ENCODE measurements at regions not wholly inside any gene's neighbourhood (a gene's known extent, or its start where the extent isn't known, plus 50 kb on each side); places are given as distances from the start of the nearest gene placed in this dataset.
A peak's percentile ranks its signal among the peaks of the same experiment; 100 is the strongest.

DNA sequence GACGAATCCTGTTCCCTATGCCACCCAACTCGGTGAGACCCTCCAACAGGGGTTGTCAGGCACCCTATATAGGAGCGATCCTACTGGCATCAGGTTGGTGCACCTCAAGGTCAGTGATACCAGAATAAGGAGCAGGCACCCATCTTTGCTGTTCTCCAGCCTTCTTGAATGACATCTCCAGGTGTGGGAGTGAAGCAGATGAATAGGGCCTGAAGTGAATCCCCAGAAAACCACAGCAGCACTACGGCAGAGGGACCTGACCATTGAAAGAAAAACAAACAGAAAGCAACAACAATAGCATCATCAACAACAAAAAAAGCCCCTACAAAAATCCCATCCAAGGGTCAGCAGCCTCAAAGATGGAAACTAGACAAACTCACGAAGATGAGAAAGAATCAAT is 445.2 kb upstream of the ATP2B1 start:
- H3K4me3 Mint-ChIP-seq: no peak overlapping the region
- H3K27ac Mint-ChIP-seq: no peak overlapping the region

GRCh38 chr12:90152897-90153624 is 444.4 kb upstream of the ATP2B1 start:
- Mint-ChIP-seq H3K4me1 (ENCODE audit: unreplicated experiment) (no peaks in the 10 kb centered on the region), H3K27ac (no peak overlapping the region), H3K9me3 (peaks cover 5% of the 10 kb centered on the region), H3K4me3 (no peak overlapping the region), H3K36me3 (no peaks in the 10 kb centered on the region), H3K27me3 (no peaks in the 10 kb centered on the region)
- no peak for DNase-seq (ENCODE audit: extremely low spot score, unreplicated experiment)
- TF ChIP-seq CTCF (conservative IDR thresholded peaks at IDR 0.05): no peak

More for the DNA sequence above, 445.2 kb upstream of the ATP2B1 start:
- TF ChIP-seq CTCF (conservative IDR thresholded peaks at IDR 0.05): no peak
- H3K27me3 Mint-ChIP-seq: no peaks in the 10 kb centered on the region
- DNase-seq (ENCODE audit: extremely low spot score, unreplicated experiment): no peak
- no peaks in the 10 kb centered on the region for H3K36me3 Mint-ChIP-seq
- peaks cover 5% of the 10 kb centered on the region for H3K9me3 Mint-ChIP-seq
- no peaks in the 10 kb centered on the region for H3K4me1 Mint-ChIP-seq (ENCODE audit: unreplicated experiment)

DNA sequence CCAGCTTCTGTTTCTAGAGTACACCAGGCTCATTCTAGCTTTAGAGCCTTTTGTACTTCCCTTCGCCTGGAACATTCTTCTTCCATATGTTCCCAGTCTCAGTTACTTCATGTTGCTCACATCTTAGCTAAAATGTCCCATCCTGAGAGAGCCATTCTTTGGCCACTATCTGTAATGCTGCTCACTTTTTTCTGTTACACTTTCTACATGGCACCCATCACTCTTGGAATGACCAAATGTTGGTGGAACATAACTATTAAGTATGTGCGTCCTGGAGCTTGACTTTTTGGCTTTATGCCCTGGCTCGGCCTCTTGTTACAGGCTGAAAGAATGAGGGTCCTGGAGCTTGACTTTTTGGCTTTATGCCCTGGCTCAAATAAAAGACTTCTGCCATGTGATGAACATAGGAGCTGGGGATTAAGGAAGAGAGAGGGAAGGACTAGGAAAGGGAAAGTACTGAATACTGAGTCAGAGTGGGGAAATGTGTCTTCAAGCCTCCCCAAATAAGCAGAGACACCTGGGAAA is 442.9 kb upstream of the ATP2B1 start:
- DNase-seq (ENCODE audit: extremely low spot score, unreplicated experiment): no peak
- Mint-ChIP-seq H3K4me3 (no peak overlapping the region), H3K27me3 (no peaks in the 10 kb centered on the region), H3K9me3 (peaks cover 10% of the 10 kb centered on the region), H3K36me3 (no peaks in the 10 kb centered on the region), H3K4me1 (ENCODE audit: unreplicated experiment) (no peaks in the 10 kb centered on the region), H3K27ac (no peak overlapping the region)
- TF ChIP-seq CTCF (conservative IDR thresholded peaks at IDR 0.05): no peak

- Mint-ChIP-seq H3K27me3 (no peaks in the 10 kb centered on the region), H3K4me1 (ENCODE audit: unreplicated experiment) (no peaks in the 10 kb centered on the region), H3K36me3 (no peaks in the 10 kb centered on the region), H3K9me3 (peaks cover 9% of the 10 kb centered on the region), H3K27ac (no peak overlapping the region), H3K4me3 (no peak overlapping the region)
- DNase-seq (ENCODE audit: extremely low spot score, unreplicated experiment): no peak
- no peak for TF ChIP-seq CTCF (conservative IDR thresholded peaks at IDR 0.05)
Observed at GRCh38 chr12:90149453-90149852, 440.8 kb upstream of the ATP2B1 start.

DNA sequence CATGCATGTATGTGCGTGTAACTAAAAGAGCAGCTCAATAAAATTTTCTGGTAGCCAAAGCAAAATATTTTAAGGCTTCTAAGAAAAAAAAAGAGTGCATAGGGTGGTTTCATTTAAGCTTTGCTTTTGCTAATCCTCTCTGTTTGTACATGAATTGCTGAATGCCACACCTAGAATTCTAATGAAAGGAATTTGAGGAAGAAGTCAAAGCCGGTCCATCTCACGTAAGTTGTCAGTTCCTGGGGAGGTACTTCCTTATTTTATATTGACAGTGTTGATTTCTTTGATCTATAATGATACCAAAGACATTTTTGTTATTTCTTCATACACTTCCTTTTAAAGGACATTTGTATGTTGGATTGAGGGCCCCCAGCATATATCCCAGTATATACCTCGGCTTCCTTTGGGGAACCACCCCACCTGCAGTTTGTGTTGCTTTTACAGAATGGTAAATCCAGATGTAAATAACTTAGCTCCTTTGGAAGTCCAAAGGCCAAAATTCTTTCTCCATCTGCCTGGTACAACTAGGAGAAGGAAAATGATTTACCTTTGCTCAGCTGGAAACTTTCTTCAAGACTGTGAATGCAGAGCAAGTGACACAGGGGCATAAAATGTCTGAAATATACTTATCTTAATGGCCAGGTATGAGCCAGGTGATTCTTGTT is 420.9 kb upstream of the ATP2B1 start:
- Mint-ChIP-seq H3K36me3 (no peaks in the 10 kb centered on the region), H3K27me3 (no peaks in the 10 kb centered on the region), H3K27ac (peak overlapping the region; percentile 54), H3K9me3 (no peaks in the 10 kb centered on the region), H3K4me3 (peak overlapping the region; percentile 32), H3K4me1 (ENCODE audit: unreplicated experiment) (no peaks in the 10 kb centered on the region)
- no peak for TF ChIP-seq CTCF (conservative IDR thresholded peaks at IDR 0.05)
- DNase-seq (ENCODE audit: extremely low spot score, unreplicated experiment): no peak
